ENCODE measurements at regions not wholly inside any gene's neighbourhood (a gene's known extent, or its start where the extent isn't known, plus 50 kb on each side); places are given as distances from the start of the nearest gene placed in this dataset.
"Not testable (repeated sequence)": the region's sequence is repeated elsewhere in the genome, so short reads cannot be mapped to it uniquely, and the experiment has no call there.

GRCh38 chr10:4241724-4242345 is 456.8 kb upstream of the KLF6 start:
- peak in 1 of 51 donors; percentile 20 for DNase-seq

- no peak for DNase-seq
These were observed 455.7 kb upstream of the KLF6 start for GRCh38 chr10:4240608-4241197.

GRCh38 chr10:4239186-4239585 is 454.2 kb upstream of the KLF6 start:
- DNase-seq, result no peak

- not testable (repeated sequence) for DNase-seq
These were observed 451.9 kb upstream of the KLF6 start for GRCh38 chr10:4236905-4237304.

- no peak for DNase-seq
These were observed 449.7 kb upstream of the KLF6 start for GRCh38 chr10:4234661-4235060.

- DNase-seq, result no peak
These were observed 446.4 kb upstream of the KLF6 start for GRCh38 chr10:4231439-4231838.

GRCh38 chr10:4230036-4230435 is 445.0 kb upstream of the KLF6 start:
- DNase-seq, result no peak

- DNase-seq, result no peak
These were observed 444.1 kb upstream of the KLF6 start for GRCh38 chr10:4229106-4229505.

- no peak for DNase-seq
These were observed 442.6 kb upstream of the KLF6 start for GRCh38 chr10:4227586-4227985.

GRCh38 chr10:4226941-4227540 is 442.0 kb upstream of the KLF6 start:
- no peak for DNase-seq

GRCh38 chr10:4224178-4224577 is 439.2 kb upstream of the KLF6 start:
- DNase-seq, result no peak

- DNase-seq, result not testable (repeated sequence)
These were observed 436.3 kb upstream of the KLF6 start for GRCh38 chr10:4221310-4221709.

GRCh38 chr10:4219901-4220300 is 434.9 kb upstream of the KLF6 start:
- no peak for DNase-seq

GRCh38 chr10:4217653-4218052 is 432.6 kb upstream of the KLF6 start:
- no peak for DNase-seq

GRCh38 chr10:4217187-4217586 is 432.2 kb upstream of the KLF6 start:
- DNase-seq, result no peak

GRCh38 chr10:4216726-4217125 is 431.7 kb upstream of the KLF6 start:
- DNase-seq, result no peak

GRCh38 chr10:4215963-4216575 is 431.1 kb upstream of the KLF6 start:
- no peak for DNase-seq

GRCh38 chr10:4215485-4215884 is 430.5 kb upstream of the KLF6 start:
- DNase-seq, result no peak

GRCh38 chr10:4214908-4215307 is 429.9 kb upstream of the KLF6 start:
- DNase-seq, result no peak

GRCh38 chr10:4213441-4213840 is 428.4 kb upstream of the KLF6 start:
- no peak for DNase-seq

GRCh38 chr10:4212111-4212630 is 427.2 kb upstream of the KLF6 start:
- no peak for DNase-seq

- no peak for DNase-seq
These were observed 423.5 kb upstream of the KLF6 start for GRCh38 chr10:4208499-4208898.

- DNase-seq, result no peak
These were observed 420.1 kb upstream of the KLF6 start for GRCh38 chr10:4205113-4205512.
